ENCODE measurements at regions not wholly inside any gene's neighbourhood (a gene's known extent, or its start where the extent isn't known, plus 50 kb on each side); places are given as distances from the start of the nearest gene placed in this dataset.
"Not testable (repeated sequence)": the region's sequence is repeated elsewhere in the genome, so short reads cannot be mapped to it uniquely, and the experiment has no call there.

DNA sequence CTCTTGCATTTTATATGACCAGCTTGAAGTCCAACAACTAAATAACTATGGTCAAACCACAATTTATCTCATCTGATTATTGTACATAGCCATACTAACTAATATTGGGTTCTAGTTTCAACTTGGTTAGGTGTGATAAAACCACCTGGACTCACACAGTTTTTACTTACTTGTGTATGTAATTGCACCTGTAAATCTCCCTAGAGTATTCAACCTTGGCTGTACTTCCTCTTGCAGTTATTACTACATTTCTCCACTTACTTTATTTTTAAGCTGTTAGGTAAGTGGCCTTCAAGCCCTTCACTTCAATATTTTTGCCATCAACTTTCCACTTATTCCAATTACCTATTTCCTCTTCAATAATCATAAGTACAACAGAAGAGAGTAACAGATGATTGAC is 115.8 kb upstream of the ANKRD50 start:
- Mint-ChIP-seq H3K27me3 (ENCODE audit: unreplicated experiment) (no peaks in the 10 kb centered on the region), H3K4me1 (ENCODE audit: low read depth, unreplicated experiment) (no peaks in the 10 kb centered on the region), H3K9me3 (ENCODE audit: low read depth, unreplicated experiment) (peaks cover 2% of the 10 kb centered on the region), H3K4me3 (ENCODE audit: low read depth, unreplicated experiment) (no peak overlapping the region), H3K27ac (ENCODE audit: unreplicated experiment) (no peak overlapping the region), H3K36me3 (ENCODE audit: insufficient read depth, unreplicated experiment) (no peaks in the 10 kb centered on the region)
- no peak for DNase-seq
- CTCF ChIA-PET: no interaction called here
- TF ChIP-seq, protein P1, sequence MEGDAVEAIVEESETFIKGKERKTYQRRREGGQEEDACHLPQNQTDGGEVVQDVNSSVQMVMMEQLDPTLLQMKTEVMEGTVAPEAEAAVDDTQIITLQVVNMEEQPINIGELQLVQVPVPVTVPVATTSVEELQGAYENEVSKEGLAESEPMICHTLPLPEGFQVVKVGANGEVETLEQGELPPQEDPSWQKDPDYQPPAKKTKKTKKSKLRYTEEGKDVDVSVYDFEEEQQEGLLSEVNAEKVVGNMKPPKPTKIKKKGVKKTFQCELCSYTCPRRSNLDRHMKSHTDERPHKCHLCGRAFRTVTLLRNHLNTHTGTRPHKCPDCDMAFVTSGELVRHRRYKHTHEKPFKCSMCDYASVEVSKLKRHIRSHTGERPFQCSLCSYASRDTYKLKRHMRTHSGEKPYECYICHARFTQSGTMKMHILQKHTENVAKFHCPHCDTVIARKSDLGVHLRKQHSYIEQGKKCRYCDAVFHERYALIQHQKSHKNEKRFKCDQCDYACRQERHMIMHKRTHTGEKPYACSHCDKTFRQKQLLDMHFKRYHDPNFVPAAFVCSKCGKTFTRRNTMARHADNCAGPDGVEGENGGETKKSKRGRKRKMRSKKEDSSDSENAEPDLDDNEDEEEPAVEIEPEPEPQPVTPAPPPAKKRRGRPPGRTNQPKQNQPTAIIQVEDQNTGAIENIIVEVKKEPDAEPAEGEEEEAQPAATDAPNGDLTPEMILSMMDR (IDR thresholded peaks at IDR 0.05; ENCODE audit: unreplicated experiment): no peak
- intact Hi-C loops (cut with micrococcal nuclease; ENCODE audit: unreplicated experiment): loop anchor here (10.0 kb wide), 1 partner anchor 494 kb away; no protein-coding TSS in a partner anchor
- no TSS peak for BruUV-seq (replicated peaks)

DNA sequence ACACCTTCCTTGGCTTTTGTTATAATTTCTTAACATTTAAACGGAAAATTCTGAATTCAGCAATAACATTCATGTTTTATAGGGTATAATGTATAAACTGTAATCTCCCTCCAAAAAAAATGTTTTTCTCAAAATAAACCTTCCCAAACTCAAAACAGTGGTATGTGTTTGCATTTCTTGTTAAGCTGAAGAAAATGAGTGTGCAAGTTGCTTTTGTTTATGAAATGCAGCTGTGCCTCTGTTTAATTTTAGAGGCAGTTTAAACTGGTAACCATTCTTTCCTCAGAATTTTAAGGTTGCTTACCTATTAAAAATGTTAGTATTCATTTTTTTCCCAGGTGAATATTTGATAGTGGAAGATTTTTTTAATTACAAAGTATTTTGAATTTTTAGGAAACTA is 105.0 kb upstream of the ANKRD50 start:
- H3K4me3 Mint-ChIP-seq (ENCODE audit: low read depth, unreplicated experiment): no peak overlapping the region
- TF ChIP-seq, protein P1 (IDR thresholded peaks at IDR 0.05; ENCODE audit: unreplicated experiment): no peak
- H3K9me3 Mint-ChIP-seq (ENCODE audit: low read depth, unreplicated experiment): peaks cover 6% of the 10 kb centered on the region
- CTCF ChIA-PET: no interaction called here
- H3K36me3 Mint-ChIP-seq (ENCODE audit: insufficient read depth, unreplicated experiment): no peaks in the 10 kb centered on the region
- DNase-seq: no peak
- BruUV-seq (replicated peaks): no TSS peak
- H3K27me3 Mint-ChIP-seq (ENCODE audit: unreplicated experiment): no peaks in the 10 kb centered on the region
- intact Hi-C loops (cut with micrococcal nuclease; ENCODE audit: unreplicated experiment): no loop called here
- no peaks in the 10 kb centered on the region for H3K4me1 Mint-ChIP-seq (ENCODE audit: low read depth, unreplicated experiment)
- no peak overlapping the region for H3K27ac Mint-ChIP-seq (ENCODE audit: unreplicated experiment)

DNA sequence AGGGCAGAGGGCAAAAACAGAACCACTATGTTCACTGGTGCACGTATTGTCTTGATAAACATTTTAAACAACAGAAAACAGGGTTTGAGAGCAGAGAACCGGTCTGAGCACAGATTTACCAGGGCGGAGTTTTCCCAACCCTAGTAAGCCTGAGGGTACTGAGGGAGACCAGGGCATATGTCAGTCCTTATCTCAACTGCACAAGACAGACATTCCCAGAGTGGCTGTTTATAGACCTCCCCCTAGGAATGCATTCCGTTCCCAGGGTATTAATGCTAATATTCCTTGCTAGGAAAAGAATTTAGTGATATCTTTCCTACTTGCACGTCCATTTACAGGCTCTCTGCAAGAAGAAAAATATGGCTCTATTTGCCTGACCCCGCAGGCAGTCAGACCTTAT is 99.7 kb upstream of the ANKRD50 start:
- H3K27me3 Mint-ChIP-seq (ENCODE audit: unreplicated experiment); CTCF ChIA-PET; H3K4me1 Mint-ChIP-seq (ENCODE audit: low read depth, unreplicated experiment); H3K4me3 Mint-ChIP-seq (ENCODE audit: low read depth, unreplicated experiment); H3K9me3 Mint-ChIP-seq (ENCODE audit: low read depth, unreplicated experiment); BruUV-seq (replicated peaks); intact Hi-C loops (cut with micrococcal nuclease; ENCODE audit: unreplicated experiment); DNase-seq; H3K36me3 Mint-ChIP-seq (ENCODE audit: insufficient read depth, unreplicated experiment); H3K27ac Mint-ChIP-seq (ENCODE audit: unreplicated experiment): not testable (repeated sequence)

DNA sequence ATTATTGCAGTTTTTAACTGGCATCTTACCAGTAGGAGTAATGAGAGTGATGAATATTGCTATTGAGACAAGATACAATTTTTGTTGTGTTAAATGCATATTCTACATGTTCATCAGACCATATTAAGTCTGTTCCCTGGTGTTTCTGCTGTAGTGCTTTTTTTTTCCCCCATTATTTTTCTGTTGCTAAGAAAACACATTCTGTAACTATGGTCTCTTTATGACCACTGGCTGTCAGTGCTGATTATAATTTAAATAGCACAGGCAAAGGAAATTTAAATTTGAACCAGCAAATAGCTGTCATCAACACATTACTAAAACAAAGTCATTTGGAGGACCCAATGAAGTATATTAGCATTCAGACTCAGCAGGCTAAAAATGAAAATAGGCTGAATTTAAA is 98.3 kb upstream of the ANKRD50 start:
- intact Hi-C loops (cut with micrococcal nuclease; ENCODE audit: unreplicated experiment): no loop called here
- no peaks in the 10 kb centered on the region for H3K27me3 Mint-ChIP-seq (ENCODE audit: unreplicated experiment)
- no peak overlapping the region for H3K27ac Mint-ChIP-seq (ENCODE audit: unreplicated experiment)
- no peak for DNase-seq
- CTCF ChIA-PET: interaction anchor here (0.6 kb wide), 1 partner anchor 170 kb away, joined by 4 read pairs; no protein-coding TSS in a partner anchor
- no peak overlapping the region for H3K4me3 Mint-ChIP-seq (ENCODE audit: low read depth, unreplicated experiment)
- no TSS peak for BruUV-seq (replicated peaks)
- TF ChIP-seq, protein P1 (IDR thresholded peaks at IDR 0.05; ENCODE audit: unreplicated experiment): no peak
- peaks cover 4% of the 10 kb centered on the region for H3K9me3 Mint-ChIP-seq (ENCODE audit: low read depth, unreplicated experiment)
- H3K36me3 Mint-ChIP-seq (ENCODE audit: insufficient read depth, unreplicated experiment): no peaks in the 10 kb centered on the region
- H3K4me1 Mint-ChIP-seq (ENCODE audit: low read depth, unreplicated experiment): no peaks in the 10 kb centered on the region

DNA sequence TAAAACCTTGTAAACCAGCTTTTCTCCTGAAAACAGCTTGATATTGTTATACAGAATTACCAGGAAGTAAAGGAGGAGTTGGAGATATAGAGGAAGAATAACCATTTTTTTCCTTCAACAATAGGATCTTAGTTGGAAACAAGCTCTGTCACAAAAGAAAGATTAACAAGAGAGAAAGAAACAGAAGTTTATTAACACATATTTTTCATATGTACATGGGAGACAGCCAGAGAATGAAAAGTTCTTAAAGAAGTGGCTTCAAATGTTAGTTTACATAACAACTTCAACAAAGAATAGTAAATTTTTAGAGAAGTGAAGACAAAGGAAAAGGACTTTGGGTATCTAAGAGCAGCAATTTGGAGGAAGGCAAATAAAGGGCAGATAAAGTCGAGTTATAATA is 94.9 kb upstream of the ANKRD50 start:
- Mint-ChIP-seq H3K36me3 (ENCODE audit: insufficient read depth, unreplicated experiment) (no peaks in the 10 kb centered on the region), H3K4me3 (ENCODE audit: low read depth, unreplicated experiment) (no peak overlapping the region), H3K9me3 (ENCODE audit: low read depth, unreplicated experiment) (peaks cover 4% of the 10 kb centered on the region), H3K27ac (ENCODE audit: unreplicated experiment) (no peak overlapping the region), H3K27me3 (ENCODE audit: unreplicated experiment) (no peaks in the 10 kb centered on the region), H3K4me1 (ENCODE audit: low read depth, unreplicated experiment) (no peaks in the 10 kb centered on the region)
- CTCF ChIA-PET: no interaction called here
- DNase-seq: no peak
- intact Hi-C loops (cut with micrococcal nuclease; ENCODE audit: unreplicated experiment): no loop called here
- no TSS peak for BruUV-seq (replicated peaks)
- TF ChIP-seq, protein P1 (IDR thresholded peaks at IDR 0.05; ENCODE audit: unreplicated experiment): no peak

All from Calu3 (cell line).